OCI-LY7 (cell line): ENCODE measurements at regions not wholly inside any gene's neighbourhood (a gene's known extent, or its start where the extent isn't known, plus 50 kb on each side); places are given as distances from the start of the nearest gene placed in this dataset.

Experiments used
- BruUV-seq: library from RNA; stranded (reverse); fragments of 400-500 nt; replicated peaks from 2 replicates; lab custom pipeline; 2021; lab: Mats Ljungman, UMichigan
- CTCF ChIA-PET: fragments of 300-600 bp; sonication (Branson Sonifier 250); formaldehyde crosslinking; loops from one replicate; lab custom pipeline; 2022; ENCODE audit warnings: antibody characterized with exemption; ENCODE audit not compliant: unreplicated experiment; lab: Charles Lee
- POLR2A ChIA-PET: fragments of 300-600 bp; sonication (Branson Sonifier 250); formaldehyde crosslinking; loops from one replicate; lab custom pipeline; 2022; ENCODE audit warnings: antibody characterized with exemption; lab: Charles Lee
- DNase-seq: peaks from one replicate; pipeline ENCODE4 v3.0.0-alpha.2; 2015; ENCODE audit warnings: low spot score
- H2AFZ ChIP-seq: fragments of 200-600 bp; sonication (generic), shearing (Covaris generic); 2 replicates; pipeline ENCODE4 v1.6.1; 2014; ENCODE audit warnings: mild to moderate bottlenecking, antibody characterized with exemption, low read length, moderate library complexity
- H3K27ac ChIP-seq: fragments of 200-600 bp; sonication (generic); 2 replicates; pipeline ENCODE4 v1.5.1; 2014; ENCODE audit warnings: mixed run types, low read depth, mild to moderate bottlenecking, moderate library complexity, low read length, inconsistent platforms; ENCODE audit not compliant: poor library complexity, severe bottlenecking
- H3K36me3 ChIP-seq: fragments of 200-600 bp; sonication (generic); 2 replicates; pipeline ENCODE4 v1.6.1; 2014; ENCODE audit warnings: mild to moderate bottlenecking, antibody characterized with exemption, low read length, moderate library complexity, mixed read lengths; ENCODE audit not compliant: insufficient read depth
- H3K4me1 ChIP-seq: fragments of 200-600 bp; sonication (generic); 2 replicates; pipeline ENCODE4 v1.5.1; 2014; ENCODE audit warnings: mild to moderate bottlenecking, low read length; ENCODE audit not compliant: insufficient read depth, poor library complexity, severe bottlenecking
- H3K4me2 ChIP-seq: fragments of 200-600 bp; sonication (generic); 2 replicates; pipeline ENCODE4 v1.6.1; 2014; ENCODE audit warnings: mild to moderate bottlenecking, low read length
- H3K4me3 ChIP-seq: fragments of 200-600 bp; sonication (generic); 2 replicates; pipeline ENCODE4 v1.5.1; 2014; ENCODE audit warnings: mild to moderate bottlenecking, low read depth, low read length; ENCODE audit not compliant: poor library complexity, severe bottlenecking
- H3K79me2 ChIP-seq: fragments of 200-600 bp; sonication (generic); 2 replicates; pipeline ENCODE4 v1.6.1; 2016; ENCODE audit warnings: low read depth, mild to moderate bottlenecking, low read length, moderate library complexity, mixed read lengths; ENCODE audit not compliant: insufficient read depth
- H3K9me2 ChIP-seq: fragments of 200-600 bp; sonication (generic); 2 replicates; pipeline ENCODE4 v1.6.1; 2016; ENCODE audit warnings: mild to moderate bottlenecking, low read length, mixed read lengths; ENCODE audit not compliant: insufficient read depth
- H3K9me3 ChIP-seq: fragments of 200-600 bp; sonication (generic); 2 replicates; pipeline ENCODE4 v1.6.1; 2014; ENCODE audit warnings: mild to moderate bottlenecking, mixed run types, low read length, mixed read lengths
- H4K20me1 ChIP-seq: fragments of 200-600 bp; sonication (generic); 2 replicates; pipeline ENCODE4 v1.6.1; 2014; ENCODE audit warnings: mild to moderate bottlenecking, antibody characterized with exemption, low read length, moderate library complexity, mixed read lengths; ENCODE audit not compliant: insufficient read depth
- EZH2phosphoT487 ChIP-seq: fragments of 200-600 bp; sonication (generic); IDR thresholded peaks from 2 replicates; pipeline ENCODE4 v1.6.1; 2018; ENCODE audit warnings: low read depth, borderline replicate concordance, mild to moderate bottlenecking, mixed run types, antibody characterized with exemption, low read length, moderate library complexity, mixed read lengths
- intact Hi-C: fragments of 100-400 bp; cut with micrococcal nuclease; formaldehyde crosslinking; loops from one replicate; pipeline ENCODE4 v1.10.0; 2022; ENCODE audit not compliant: unreplicated experiment
- TF ChIP-seq, protein P1 (sequence below): fragments of 200-600 bp; sonication (generic); conservative IDR thresholded peaks from 2 replicates; pipeline ENCODE4 v1.5.1; 2014; ENCODE audit warnings: mild to moderate bottlenecking, antibody characterized with exemption, low read length, moderate library complexity, mixed read lengths

DNA sequence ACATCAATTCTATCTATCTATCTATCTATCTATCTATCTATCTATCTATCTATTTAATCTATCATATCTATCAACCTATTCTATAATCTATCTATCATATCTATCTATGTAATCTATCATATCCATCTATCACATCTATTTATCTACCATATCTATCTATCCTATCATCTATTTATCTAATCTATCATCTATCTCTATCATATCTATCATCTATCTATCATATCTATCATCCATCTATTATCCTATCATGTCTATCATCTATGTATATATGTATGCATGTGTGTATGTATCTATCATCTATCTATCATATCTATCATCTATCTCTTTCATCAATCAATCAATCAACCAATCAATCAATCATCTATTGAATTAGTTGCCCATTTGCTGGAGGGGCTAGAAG, 159.3 kb upstream of the GALNT17 start:
- Histone ChIP-seq H3K79me2 (no peaks in the 10 kb centered on the region), H2AFZ (no peak overlapping the region), H3K4me1 (no peaks in the 10 kb centered on the region), H4K20me1 (no peaks in the 10 kb centered on the region), H3K9me3 (no peaks in the 10 kb centered on the region), H3K4me3 (no peak overlapping the region), H3K36me3 (no peaks in the 10 kb centered on the region), H3K9me2 (no peaks in the 10 kb centered on the region), H3K4me2 (no peak overlapping the region), H3K27ac (no peak overlapping the region)
- intact Hi-C loops: no loop called here
- BruUV-seq: no TSS peak
- ChIA-PET CTCF (no interaction called here), POLR2A (no interaction called here)
- no peak for DNase-seq
- no peak for TF ChIP-seq EZH2phosphoT487
- TF ChIP-seq, protein P1, sequence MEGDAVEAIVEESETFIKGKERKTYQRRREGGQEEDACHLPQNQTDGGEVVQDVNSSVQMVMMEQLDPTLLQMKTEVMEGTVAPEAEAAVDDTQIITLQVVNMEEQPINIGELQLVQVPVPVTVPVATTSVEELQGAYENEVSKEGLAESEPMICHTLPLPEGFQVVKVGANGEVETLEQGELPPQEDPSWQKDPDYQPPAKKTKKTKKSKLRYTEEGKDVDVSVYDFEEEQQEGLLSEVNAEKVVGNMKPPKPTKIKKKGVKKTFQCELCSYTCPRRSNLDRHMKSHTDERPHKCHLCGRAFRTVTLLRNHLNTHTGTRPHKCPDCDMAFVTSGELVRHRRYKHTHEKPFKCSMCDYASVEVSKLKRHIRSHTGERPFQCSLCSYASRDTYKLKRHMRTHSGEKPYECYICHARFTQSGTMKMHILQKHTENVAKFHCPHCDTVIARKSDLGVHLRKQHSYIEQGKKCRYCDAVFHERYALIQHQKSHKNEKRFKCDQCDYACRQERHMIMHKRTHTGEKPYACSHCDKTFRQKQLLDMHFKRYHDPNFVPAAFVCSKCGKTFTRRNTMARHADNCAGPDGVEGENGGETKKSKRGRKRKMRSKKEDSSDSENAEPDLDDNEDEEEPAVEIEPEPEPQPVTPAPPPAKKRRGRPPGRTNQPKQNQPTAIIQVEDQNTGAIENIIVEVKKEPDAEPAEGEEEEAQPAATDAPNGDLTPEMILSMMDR: no peak

DNA sequence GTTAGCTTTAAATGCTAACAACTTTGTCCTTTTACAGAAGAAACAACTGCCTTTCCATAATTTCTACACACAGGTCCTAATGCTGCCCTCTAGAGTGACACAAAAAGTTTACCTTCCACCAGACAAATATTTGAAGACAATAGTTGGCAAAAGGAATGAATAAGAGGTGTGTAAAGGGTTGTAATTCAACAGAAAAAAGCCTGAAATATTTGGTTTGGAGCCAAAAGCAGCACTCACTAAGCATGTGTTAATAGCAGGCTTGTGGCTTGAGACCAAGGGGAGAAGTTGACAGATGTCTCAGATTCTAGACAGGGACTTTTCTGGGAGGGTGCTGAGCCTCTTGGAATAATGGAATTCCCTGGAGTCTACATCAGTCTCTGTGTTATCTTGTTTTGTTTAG, 156.2 kb upstream of the GALNT17 start:
- no TSS peak for BruUV-seq
- no peaks in the 10 kb centered on the region for H3K36me3 ChIP-seq
- no peaks in the 10 kb centered on the region for H4K20me1 ChIP-seq

DNA sequence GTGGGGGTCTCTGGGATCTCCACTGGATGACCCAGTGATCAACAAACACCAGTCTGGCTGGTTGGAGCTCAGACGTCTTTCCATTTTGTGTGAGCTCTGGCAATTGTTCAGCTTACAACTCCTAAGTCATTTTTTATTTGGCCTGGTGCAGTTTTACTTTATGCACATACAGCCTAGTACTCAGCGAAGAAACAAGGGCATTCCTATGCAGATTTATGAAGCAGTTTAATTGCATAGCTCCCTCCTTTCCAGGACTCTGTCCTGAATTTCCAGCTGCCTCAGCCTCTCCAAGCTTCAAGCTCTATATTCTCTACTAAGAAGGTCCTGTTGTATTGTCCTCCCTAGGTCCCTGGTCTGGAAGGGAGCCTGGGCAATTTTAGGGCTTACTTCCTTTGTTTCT, 145.6 kb upstream of the GALNT17 start:
- H3K36me3 ChIP-seq: no peaks in the 10 kb centered on the region
- no peaks in the 10 kb centered on the region for H4K20me1 ChIP-seq
- no peaks in the 10 kb centered on the region for H3K4me1 ChIP-seq
- TF ChIP-seq EZH2phosphoT487: no peak
- TF ChIP-seq, protein P1: no peak
- no peak overlapping the region for H3K4me3 ChIP-seq
- no peak overlapping the region for H2AFZ ChIP-seq
- H3K9me2 ChIP-seq: no peaks in the 10 kb centered on the region
- no TSS peak for BruUV-seq
- POLR2A ChIA-PET: interaction anchor here (1.0 kb wide), 2 partner anchors 54 to 106 kb away, joined by 3 read pairs; no protein-coding TSS in a partner anchor
- CTCF ChIA-PET: no interaction called here
- no peak overlapping the region for H3K4me2 ChIP-seq
- H3K27ac ChIP-seq: no peak overlapping the region
- H3K79me2 ChIP-seq: no peaks in the 10 kb centered on the region
- no peak for DNase-seq
- H3K9me3 ChIP-seq: no peaks in the 10 kb centered on the region
- intact Hi-C loops: no loop called here

More for the DNA sequence above, 156.2 kb upstream of the GALNT17 start:
- Histone ChIP-seq H3K4me1 (no peaks in the 10 kb centered on the region), H3K9me2 (no peaks in the 10 kb centered on the region), H3K27ac (no peak overlapping the region), H3K4me3 (no peak overlapping the region), H3K9me3 (no peaks in the 10 kb centered on the region), H3K4me2 (no peak overlapping the region), H3K79me2 (no peaks in the 10 kb centered on the region), H2AFZ (no peak overlapping the region)
- intact Hi-C loops: no loop called here
- TF ChIP-seq EZH2phosphoT487: no peak
- TF ChIP-seq, protein P1: no peak
- ChIA-PET CTCF (no interaction called here), POLR2A (no interaction called here)
- no peak for DNase-seq
